ENCODE measurements at regions not wholly inside any gene's neighbourhood (a gene's known extent, or its start where the extent isn't known, plus 50 kb on each side); places are given as distances from the start of the nearest gene placed in this dataset.

DNA sequence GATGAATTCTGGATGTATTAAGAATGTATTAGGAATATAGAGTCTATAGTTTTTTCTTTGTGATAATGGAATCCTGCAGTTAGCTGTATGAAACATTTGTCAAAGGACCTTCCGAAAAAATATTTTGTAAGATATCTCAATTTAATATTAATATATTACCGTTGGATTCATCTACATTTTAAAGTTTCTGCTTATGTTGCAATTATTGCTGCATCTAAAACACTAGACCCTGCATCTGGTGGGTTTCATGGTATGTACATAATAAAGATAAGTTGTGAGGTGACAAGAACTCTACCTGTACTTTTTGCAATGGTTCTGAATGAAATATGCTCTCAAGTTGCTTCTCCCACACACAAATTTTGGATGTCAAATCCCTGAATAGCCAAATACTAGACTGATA lies 565.9 kb upstream of the FBXO33 start:
- TF ChIP-seq SUZ12 (IDR thresholded peaks at IDR 0.05; ENCODE audit: extremely low read depth, insufficient read depth, insufficient read length): no peak
- TF ChIP-seq YY1 (IDR thresholded peaks at IDR 0.05; ENCODE audit: insufficient read depth, insufficient read length): no peak
- TF ChIP-seq ZNF274 (IDR thresholded peaks at IDR 0.05; ENCODE audit: low read depth, low read length): no peak
